GM21786 (cell line): ENCODE measurements at regions not wholly inside any gene's neighbourhood (a gene's known extent, or its start where the extent isn't known, plus 50 kb on each side); places are given as distances from the start of the nearest gene placed in this dataset.

ENCODE experiments used
- ATAC-seq: cut with Tn5 transposase; IDR thresholded peaks from one replicate; pipeline ENCODE4 v1.9.1; 2021; ENCODE audit not compliant: unreplicated experiment

DNA sequence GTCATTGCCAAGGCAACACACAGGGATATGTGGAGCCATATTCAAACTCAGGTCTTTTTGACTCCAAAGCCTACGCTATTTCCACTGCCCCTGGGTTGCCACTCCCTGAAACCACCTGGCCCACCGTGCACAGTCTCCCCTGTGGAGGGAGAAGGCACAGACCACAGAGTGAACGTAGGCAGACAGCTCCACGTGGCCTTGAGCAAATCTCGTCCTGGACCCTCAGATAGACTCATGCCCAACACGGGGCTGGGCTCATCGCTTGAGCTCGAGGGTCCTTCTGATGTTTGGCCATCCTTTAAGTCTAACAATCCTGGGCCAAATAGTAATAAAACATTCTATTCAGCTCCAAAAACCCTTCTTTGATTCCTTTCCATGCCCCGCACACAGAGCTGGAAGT is 72.0 kb downstream of the CPN2 start:
- ATAC-seq = no peak

DNA sequence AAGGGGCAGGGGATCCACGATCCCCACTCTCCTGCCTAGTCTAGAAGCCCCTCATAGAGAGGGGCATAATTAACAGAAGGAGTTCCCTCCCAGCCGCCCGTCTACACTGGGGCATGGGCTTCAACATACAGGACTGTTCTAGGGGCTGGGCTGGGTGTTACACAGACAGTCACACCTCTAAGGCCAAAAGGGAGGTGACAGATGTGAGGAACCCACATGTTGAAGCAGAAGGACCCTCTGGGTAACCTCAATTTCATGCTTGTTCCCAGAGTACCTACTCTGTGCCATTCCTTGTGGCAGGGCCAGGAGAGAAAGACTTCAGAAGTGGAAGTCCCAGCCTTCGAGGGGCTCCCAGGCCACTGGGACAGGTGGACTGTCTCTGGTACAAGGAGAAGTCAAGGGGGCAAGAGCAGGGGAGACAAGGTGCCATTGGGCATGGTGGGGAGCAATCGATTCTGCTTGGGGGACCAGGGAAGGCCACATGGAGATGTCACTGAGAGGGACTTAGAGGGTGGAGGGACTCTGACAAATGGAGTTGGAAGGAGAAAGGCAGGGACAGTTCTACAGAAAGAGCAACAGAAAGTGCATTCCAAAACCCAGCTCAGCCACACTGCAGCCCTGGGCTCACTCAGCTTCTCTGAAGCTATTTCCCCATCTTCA is 71.3 kb downstream of the CPN2 start:
- no peak for ATAC-seq

DNA sequence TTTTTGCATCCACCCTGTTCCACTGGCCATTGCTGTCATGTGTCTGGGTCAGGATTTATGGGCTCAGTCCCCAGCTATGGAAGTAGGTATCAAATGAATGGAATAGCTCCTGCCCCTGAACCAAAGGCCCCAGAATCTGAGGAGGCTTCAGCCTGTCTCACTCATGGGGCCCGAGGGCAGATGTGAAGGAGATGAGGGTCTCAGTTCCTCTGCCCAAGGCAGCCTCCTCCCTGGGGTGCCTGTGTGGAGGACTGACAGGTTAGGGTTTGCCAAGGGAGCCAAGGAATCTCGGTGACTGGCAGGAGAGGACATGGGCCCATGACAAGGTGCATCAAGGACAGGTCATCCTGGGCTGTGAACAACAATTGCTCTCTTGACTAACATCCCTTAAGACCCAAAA is 70.4 kb downstream of the CPN2 start:
- no peak for ATAC-seq

DNA sequence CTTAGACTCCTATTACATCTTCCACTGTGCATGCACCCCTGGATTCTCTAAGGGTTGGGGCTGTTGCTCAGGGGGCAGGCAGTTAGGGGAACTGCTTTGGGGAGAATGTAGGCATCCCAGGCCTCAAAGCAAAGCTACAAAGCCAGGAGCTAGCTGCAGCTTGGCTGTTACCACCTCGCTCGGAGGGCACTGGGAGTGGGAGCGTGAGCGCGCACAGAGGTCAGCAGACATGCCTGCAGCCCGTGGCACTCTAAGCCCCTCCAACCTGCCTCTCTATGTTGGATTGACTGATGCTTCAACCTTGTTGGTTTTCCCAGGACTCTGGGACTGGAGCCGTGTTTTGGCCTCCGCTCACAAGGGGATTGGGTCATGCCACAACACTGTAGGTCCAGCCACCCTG is 69.8 kb downstream of the CPN2 start:
- no peak for ATAC-seq

DNA sequence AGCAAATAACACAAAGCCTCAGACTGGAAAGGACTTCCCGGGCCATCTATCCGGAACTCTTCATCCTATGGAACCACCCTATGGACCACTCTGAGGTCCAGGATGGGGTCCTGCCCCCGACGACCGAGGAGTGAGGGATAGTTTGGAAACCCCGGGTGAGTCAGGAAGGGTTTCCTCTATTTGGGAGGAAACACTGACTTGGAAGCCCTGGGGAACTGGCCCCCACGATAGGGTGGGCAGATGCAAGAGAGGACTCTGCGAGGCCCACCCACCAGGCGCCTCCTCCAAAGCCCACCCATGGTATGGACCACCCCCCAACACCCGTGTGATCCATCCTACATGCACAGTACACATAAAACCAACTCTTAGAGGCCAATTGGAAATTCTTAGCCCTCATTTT is 69.4 kb downstream of the CPN2 start:
- ATAC-seq = no peak

DNA sequence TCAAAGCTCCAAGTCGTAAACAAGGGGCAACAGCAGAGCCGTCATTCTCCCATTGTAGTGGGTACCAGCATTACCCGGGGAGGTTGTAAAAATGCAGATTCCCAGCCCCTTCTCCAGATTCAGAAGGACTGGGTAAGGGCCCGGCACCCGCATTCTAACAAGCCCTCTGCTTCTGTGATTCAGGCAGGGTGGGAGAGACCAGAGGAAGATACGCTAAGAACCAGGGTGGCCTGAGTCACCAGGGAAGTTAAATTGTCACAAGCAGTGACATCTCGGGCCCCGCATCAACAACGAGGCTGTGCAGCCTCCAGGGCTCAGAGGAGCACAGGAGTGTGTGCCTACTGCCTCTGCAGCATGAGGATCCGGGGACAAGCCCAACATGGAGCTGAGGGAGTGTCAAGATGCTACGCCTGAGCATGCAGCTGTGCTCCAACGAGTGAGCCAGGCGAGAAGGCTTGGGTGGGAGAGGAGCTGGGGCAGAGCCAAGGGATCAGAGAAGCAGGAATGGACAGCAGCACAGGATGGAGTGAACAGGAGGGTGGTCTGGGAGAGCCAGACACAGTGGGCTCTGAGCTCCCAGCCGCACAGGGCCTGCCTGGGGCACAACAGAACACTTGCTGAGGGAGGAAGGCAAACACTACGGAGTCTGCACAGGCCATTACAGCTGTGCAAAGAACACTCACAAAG is 68.5 kb downstream of the CPN2 start:
- ATAC-seq = no peak

DNA sequence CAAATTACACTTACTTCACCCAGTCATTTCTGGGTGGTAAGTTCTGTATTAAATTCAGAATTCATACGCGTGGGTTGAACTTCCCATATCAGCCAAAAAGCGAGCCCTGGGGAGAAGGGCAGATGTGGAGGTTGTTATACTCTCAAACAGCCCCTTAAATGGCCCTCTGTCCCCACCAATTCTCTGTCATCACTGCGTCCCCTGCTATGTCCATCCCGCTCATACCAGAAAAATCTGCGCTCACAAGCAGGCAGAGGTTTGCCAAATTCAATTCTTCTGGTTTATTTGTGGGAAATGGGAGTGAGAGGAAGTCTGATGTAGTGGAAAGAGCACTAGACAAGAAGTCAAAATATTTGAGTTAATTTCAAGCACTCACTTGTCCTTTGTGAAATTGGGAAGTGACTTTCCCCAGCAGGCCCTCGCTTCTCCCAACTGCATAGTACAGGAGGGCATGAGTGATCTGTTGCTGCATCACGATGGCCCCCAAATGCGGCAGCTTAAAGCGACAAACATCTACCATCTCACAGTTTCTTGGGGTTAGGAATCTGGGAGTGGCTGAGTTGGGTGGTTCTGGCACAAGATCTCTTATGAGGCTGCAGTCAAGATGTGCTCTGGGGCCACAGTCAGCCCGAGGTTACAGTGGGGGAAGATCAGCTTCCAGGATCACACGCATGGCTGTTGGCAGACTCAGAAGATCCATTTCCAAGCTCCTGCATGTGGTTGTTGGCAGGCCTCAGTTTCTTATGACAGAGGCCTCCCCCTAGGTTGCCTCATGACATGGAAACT is 67.7 kb downstream of the CPN2 start:
- ATAC-seq = no peak

DNA sequence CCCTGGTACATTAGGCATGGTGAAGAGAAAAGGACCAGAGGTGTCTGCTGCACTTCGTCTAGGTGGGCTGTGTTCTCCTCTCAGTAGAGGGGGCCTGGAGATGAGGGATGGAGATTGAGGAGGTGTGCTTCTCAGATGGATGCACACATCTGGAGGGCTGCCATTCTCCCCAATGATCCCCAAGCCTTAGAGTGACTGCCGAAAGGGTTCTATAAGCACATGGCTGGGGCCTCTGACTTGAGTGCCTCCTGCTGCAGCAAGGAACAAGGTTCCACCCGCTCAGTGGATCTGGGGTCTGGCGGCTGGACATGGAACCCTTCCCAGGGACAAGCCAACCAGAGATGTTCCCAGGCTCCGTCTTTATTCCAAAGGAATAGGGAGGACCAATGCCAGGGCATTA is 66.8 kb downstream of the CPN2 start:
- ATAC-seq = no peak

DNA sequence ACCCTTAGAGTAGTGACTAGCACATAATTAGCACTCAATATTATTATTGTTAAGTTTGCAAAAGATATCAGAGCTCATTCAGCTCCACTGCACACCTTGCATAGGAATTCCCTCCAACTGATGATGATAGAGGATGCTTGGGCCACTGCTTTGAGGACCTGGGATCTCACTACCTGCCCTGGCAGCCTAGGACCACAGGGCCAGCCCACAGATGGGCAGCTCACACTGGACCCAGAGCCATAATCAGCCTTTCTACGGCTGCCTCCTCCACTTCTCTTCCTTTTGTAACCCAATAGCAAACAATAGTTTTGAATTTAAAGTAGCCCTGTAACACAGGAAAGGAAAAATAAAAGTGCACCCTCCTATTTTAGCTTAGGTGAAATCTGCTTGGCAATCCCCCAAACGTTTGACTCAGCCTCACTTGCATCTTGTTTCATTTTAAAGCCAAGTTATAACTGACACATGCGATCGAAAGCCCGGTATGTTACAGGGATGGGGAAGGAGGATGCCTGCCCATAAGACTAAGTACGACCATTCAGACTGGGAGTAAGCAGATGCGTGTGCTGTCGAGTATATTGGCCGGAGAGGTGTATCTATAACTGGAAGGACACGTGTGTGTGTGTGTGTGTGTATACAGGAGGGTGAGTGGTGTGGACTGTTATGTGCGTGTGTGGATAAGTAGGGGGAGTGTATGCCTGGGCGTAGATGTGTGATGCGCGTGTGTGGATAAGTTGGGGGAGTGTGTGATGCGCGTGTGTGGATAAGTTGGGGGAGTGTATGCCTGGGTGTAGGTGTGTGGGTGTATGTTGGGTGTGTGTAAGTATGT is 65.9 kb downstream of the CPN2 start:
- no peak for ATAC-seq

DNA sequence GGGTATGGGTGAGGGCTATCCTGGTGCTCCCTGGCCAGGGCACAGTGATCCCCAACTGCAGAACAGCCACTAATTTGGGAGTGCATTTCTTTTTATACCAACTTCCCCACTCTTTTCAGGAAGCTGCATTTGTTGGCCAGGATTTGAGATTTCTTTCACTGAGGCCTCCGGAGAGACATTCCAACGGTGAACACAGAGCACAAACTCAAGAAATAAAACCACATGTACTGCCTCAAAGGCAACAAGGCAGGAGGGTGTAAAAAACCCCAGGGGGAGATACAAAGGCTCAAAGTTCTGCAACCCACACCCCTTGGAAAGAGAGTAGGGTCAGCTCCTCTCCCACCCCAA is 65.3 kb downstream of the CPN2 start:
- no peak for ATAC-seq

DNA sequence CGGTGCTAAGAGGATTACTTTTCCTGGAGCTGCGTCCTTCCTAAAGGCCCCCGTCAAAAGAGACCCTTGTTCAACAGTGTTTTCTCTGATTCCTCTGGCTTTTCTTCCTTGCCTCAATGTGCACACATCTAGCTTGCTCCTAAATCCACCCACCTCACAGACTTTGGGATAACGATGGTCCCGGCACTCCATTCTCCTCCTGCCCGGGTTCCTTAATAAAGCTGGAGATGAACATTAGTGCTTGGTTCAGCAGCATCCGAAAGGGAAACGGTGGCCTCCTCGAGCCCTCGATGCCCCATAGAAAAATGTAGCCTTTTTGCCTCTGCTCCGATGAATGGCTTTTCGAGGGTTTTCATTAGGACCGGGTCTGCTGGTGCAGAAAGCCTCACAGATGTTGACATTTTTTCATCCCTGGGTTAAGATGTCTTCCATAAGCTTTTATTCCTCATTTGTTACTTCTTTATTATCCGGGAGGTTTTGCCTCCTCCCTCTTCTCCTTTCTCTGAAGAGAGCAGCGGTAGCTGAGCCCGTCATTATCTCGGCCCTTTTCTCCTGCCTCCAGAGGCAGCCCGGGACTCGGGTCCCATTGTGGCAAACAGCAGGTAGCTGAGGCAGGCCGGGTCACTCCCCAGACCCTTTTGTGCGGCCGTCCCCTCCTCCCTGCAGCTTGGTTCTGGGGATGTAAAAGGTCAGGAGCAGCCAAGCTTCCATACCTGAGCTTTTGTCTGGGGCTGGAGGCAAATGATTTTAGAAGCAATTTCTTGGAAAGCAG is 64.6 kb downstream of the CPN2 start:
- ATAC-seq = no peak

DNA sequence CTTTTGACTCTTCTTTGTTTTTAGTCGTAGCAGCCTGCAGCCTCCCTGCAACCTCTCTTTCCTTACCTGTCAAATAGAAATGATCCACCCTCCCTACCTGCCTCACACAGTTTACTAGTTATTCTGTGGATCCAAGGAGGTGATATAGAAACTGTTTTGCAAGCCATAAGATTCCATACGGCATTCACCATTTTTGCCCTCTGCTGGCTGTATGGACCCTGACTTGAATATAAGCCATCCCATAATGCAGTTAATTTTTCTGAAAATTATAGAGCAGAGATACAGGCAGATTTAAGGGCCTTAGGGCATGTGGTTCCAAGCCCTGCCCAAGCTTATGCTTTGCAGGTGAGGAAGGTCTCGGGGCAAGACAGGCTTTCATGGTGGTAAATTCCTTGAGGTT is 63.8 kb downstream of the CPN2 start:
- ATAC-seq = no peak

DNA sequence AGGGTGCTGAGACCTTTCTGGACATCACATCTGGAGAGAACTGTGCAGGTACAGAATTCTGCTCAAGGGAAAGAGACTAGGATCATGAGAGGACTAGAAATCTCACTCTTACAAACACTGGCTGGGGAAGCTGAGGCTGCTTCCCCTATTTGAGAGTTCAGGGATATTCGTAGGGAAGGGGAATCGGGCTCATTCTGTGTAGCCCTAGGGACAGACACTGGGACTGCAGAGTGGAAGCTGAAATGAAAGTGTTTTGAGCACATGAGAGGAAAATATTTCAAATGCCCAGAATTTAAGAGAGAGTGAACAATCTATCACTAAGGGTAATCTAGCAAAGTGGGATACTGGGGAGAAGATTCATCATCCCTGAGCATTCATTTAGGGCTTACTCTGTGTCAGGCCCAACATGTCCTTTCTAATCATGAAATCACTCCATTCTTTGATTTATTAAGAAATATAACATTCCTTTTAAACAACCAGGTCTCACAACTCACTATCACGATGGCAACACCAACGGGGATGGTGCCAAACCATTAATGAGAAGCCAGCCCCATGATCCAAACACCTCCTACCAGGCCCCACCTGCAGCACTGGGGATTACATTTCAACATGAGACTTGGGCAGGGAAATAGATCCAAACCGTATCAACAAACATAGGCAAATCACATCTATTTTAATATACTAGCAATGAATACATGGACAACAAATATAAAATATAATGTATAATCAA is 63.0 kb downstream of the CPN2 start:
- no peak for ATAC-seq
